Bronchial epithelial cell (primary cell): ENCODE measurements at regions not wholly inside any gene's neighbourhood (a gene's known extent, or its start where the extent isn't known, plus 50 kb on each side); places are given as distances from the start of the nearest gene placed in this dataset.

ENCODE experiments used
- DNase-seq: peaks from one replicate; pipeline ENCODE4 v3.0.0-alpha.2; 2010; ENCODE audit warnings: low read depth
- FAIRE-seq: peaks from 2 replicates; lab custom pipeline; 2011; peaks lifted over from hg19 to GRCh38; lab: Jason Lieb, UNC
- H3K27me3 ChIP-seq: 2 replicates; pipeline ENCODE4 v1.5.1; 2011; ENCODE audit warnings: low read length; ENCODE audit not compliant: control insufficient read depth, insufficient read depth
- H3K36me3 ChIP-seq: 2 replicates; pipeline ENCODE4 v1.5.1; 2011; ENCODE audit warnings: low read length; ENCODE audit not compliant: control insufficient read depth, insufficient read depth
- H3K4me3 ChIP-seq: 2 replicates; pipeline ENCODE4 v1.5.1; 2011; ENCODE audit warnings: mild to moderate bottlenecking, low read depth, low read length, control low read depth
- TF ChIP-seq, protein P1 (sequence below): IDR thresholded peaks from 2 replicates; pipeline ENCODE4 v1.5.1; 2011; ENCODE audit warnings: mild to moderate bottlenecking, moderate library complexity, low read length, control low read depth, inconsistent platforms; ENCODE audit not compliant: insufficient read depth, severe bottlenecking

DNA sequence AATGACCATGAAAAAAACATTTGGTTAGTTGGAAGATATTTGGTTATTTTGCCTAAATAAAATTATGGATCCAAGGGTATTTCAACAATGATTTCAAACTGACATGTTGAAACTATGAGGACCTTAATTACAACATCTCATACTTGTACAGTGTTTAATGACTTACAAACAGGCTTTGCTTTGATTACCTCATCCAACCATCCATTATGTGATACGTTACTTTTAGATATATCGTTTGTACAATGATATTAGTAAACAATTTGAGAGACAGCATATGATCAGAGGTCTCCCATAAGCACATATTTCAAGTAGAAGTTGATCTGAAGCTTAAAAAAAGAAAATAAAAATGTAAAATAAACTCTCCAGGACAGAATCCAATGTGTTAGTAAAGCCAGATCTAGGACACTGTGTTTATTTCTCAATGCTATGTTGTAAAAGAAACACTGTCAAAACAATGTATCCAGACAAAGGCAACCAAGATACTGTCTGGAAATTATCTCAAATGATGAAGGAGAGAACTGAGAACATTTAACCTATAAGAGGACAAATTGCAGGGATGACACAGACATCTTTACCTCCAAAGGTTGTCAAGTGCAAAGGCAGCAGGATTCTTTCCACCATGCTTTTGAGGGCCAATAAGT is 116.0 kb upstream of the TARS1 start:
- DNase-seq: no peak
- H3K36me3 ChIP-seq: no peaks in the 10 kb centered on the region
- no peak for FAIRE-seq
- H3K27me3 ChIP-seq: no peaks in the 10 kb centered on the region
- H3K4me3 ChIP-seq: no peak overlapping the region
- TF ChIP-seq, protein P1, sequence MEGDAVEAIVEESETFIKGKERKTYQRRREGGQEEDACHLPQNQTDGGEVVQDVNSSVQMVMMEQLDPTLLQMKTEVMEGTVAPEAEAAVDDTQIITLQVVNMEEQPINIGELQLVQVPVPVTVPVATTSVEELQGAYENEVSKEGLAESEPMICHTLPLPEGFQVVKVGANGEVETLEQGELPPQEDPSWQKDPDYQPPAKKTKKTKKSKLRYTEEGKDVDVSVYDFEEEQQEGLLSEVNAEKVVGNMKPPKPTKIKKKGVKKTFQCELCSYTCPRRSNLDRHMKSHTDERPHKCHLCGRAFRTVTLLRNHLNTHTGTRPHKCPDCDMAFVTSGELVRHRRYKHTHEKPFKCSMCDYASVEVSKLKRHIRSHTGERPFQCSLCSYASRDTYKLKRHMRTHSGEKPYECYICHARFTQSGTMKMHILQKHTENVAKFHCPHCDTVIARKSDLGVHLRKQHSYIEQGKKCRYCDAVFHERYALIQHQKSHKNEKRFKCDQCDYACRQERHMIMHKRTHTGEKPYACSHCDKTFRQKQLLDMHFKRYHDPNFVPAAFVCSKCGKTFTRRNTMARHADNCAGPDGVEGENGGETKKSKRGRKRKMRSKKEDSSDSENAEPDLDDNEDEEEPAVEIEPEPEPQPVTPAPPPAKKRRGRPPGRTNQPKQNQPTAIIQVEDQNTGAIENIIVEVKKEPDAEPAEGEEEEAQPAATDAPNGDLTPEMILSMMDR: no peak

DNA sequence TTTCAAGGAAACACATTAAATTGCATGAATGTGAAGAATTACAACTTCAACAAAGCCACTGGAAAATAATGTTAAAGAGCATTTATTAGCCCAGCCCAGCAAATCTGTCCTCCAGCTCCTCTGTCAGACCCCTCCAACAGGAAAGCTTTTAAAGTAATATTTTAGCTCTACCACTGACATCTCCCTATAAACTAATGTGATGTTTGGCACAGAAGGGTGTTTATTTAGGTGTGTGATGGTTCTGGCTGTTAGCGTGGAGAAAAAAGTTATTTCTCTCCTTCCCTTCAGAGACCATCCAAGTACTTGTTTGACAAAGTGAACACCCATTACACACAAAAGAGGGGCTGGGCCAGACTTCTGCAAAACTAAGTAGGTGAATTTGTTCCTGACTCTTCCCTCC is 111.9 kb upstream of the TARS1 start:
- no peaks in the 10 kb centered on the region for H3K36me3 ChIP-seq
- DNase-seq (no peak), FAIRE-seq (no peak)
- TF ChIP-seq, protein P1: no peak
- no peaks in the 10 kb centered on the region for H3K27me3 ChIP-seq
- H3K4me3 ChIP-seq: no peak overlapping the region

DNA sequence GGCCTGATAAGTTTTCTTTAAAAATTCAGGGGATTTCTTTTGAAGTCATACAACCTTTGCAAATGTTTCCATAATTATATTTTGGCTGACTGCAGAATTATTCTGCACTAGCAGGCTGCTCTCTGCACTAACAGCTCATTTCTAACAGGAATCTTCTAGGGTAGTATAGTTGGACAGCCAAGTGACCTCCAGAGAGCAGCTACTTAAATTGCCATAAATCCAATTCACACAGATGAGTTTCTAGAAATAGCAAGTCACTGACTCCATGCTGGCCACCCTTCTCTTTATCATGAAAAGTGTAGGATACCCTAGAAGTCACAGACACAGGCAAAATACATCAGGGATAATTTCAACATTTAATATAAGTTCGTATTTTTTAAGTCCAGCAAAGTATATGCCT is 110.9 kb upstream of the TARS1 start:
- Histone ChIP-seq H3K27me3 (no peaks in the 10 kb centered on the region), H3K4me3 (no peak overlapping the region), H3K36me3 (no peaks in the 10 kb centered on the region)
- FAIRE-seq (no peak), DNase-seq (no peak)
- TF ChIP-seq, protein P1: no peak

DNA sequence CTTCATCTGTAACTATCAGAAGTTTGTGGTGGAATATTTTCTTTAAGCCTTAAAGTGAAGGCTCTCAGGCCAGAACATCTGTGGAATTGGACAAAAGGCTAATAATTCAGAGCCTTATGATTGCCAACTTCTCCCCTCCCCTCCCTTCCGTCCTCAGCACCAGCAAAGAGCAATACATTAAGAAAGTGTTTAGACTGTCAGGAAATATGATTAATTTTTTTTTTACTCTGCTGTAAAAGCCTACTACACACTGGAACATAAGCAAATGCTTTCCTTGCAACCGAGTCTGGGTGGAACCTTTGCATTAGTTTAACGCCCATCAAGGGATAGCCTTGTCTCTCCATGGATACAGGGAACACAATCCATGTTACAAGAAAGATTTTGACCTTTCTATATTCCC is 110.3 kb upstream of the TARS1 start:
- Histone ChIP-seq H3K27me3 (no peaks in the 10 kb centered on the region), H3K4me3 (no peak overlapping the region), H3K36me3 (no peaks in the 10 kb centered on the region)
- no peak for DNase-seq
- TF ChIP-seq, protein P1: no peak
- FAIRE-seq: no peak

DNA sequence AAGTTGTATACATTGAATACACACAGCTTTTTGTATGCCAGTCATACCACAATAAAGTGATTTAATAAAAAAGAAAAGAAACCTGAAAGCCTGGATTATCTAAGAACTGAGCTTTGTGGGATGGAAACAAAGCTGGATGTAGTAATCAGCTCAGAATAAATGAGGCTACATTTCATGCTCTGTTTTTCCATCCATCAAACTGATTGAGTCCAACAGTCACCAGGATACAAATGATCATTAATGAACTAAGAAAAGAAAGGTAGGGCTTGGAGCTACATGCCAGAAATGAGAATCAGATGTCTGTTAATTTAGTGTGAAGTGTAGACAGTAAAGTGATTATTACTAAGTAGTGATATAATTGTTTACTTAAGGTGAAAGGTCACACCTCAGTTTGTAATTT is 109.8 kb upstream of the TARS1 start:
- H3K36me3 ChIP-seq: no peaks in the 10 kb centered on the region
- H3K4me3 ChIP-seq: no peak overlapping the region
- no peaks in the 10 kb centered on the region for H3K27me3 ChIP-seq
- TF ChIP-seq, protein P1: no peak
- no peak for FAIRE-seq
- no peak for DNase-seq

DNA sequence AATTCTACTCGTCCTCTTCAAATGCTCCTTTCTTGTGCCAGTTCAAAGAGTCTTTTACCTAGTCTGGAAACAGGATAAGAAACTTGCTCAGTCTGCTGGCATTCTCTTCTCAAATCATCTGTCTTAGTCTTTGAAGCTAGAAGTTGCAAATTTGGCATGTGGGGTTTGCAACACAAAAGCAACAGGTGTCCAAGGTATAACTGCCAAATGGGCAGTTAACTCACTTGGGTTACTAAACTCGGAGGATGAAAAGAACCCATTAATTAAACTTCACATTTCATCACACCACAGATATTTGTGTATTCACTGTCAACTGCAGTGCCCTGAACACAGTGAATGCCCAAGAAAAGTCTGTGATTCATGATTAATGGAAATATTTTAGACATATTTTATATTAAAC is 108.0 kb upstream of the TARS1 start:
- TF ChIP-seq, protein P1: no peak
- H3K36me3 ChIP-seq: no peaks in the 10 kb centered on the region
- no peak overlapping the region for H3K4me3 ChIP-seq
- no peaks in the 10 kb centered on the region for H3K27me3 ChIP-seq
- no peak for FAIRE-seq
- DNase-seq: no peak
